IPS DF 4.7 (cell line): ENCODE measurements at regions not wholly inside any gene's neighbourhood (a gene's known extent, or its start where the extent isn't known, plus 50 kb on each side); places are given as distances from the start of the nearest gene placed in this dataset.

Experiments
- DNase-seq: peaks from one replicate; pipeline ENCODE4 v3.0.0-alpha.2; 2013; ENCODE audit warnings: low spot score; ENCODE audit errors: extremely low read depth

- DNase-seq: no peak
Observed at GRCh38 chr5:14017904-14018303, 73.4 kb upstream of the DNAH5 start.

- DNase-seq: no peak
Observed at GRCh38 chr5:14016549-14016948, 72.1 kb upstream of the DNAH5 start.

- DNase-seq: peak; percentile 60
Observed at GRCh38 chr5:14011089-14012020, 66.9 kb upstream of the DNAH5 start.

GRCh38 chr5:14009575-14009974 is 65.1 kb upstream of the DNAH5 start:
- no peak for DNase-seq

- DNase-seq: no peak
Observed at GRCh38 chr5:14008819-14009311, 64.4 kb upstream of the DNAH5 start.

- DNase-seq: no peak
Observed at GRCh38 chr5:14006823-14007520, 62.5 kb upstream of the DNAH5 start.

- no peak for DNase-seq
Observed at GRCh38 chr5:14004598-14005394, 60.3 kb upstream of the DNAH5 start.

- DNase-seq: no peak
Observed at GRCh38 chr5:14003936-14004335, 59.4 kb upstream of the DNAH5 start.

- DNase-seq: no peak
Observed at GRCh38 chr5:14003513-14003912, 59.0 kb upstream of the DNAH5 start.

- no peak for DNase-seq
Observed at GRCh38 chr5:13998254-13998653, 53.8 kb upstream of the DNAH5 start.

GRCh38 chr5:13997514-13997913 is 53.0 kb upstream of the DNAH5 start:
- DNase-seq: no peak

- no peak for DNase-seq
Observed at GRCh38 chr5:13994621-13995253, 50.2 kb upstream of the DNAH5 start.
